ENCODE measurements at regions not wholly inside any gene's neighbourhood (a gene's known extent, or its start where the extent isn't known, plus 50 kb on each side); places are given as distances from the start of the nearest gene placed in this dataset.

DNA sequence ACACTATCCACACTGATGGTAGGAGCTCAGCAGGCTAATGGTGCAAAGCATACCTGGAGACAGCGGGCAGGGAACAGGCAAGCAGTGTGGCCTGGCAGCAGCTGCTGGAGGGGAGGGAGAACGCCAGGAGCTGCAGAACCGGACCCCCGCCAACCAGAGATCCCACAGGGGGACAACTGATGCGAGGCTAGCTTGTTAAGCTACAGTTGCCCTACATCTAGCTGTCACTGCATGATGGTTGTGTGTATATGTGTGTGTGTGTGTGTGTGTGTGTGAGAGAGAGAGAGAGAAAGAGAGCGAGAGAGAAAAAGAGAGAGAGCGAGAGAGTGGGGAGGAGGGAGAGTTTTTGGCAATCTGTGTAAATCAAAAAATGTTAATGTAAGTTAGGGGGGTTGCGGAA is 69.7 kb upstream of the NHSL1 start:
- Mint-ChIP-seq H3K9me3 (no peaks in the 10 kb centered on the region), H3K4me1 (peaks cover 14% of the 10 kb centered on the region), H3K27ac (no peak overlapping the region), H3K4me3 (no peak overlapping the region), H3K36me3 (no peaks in the 10 kb centered on the region), H3K27me3 (ENCODE audit: low read depth) (no peaks in the 10 kb centered on the region)
- ATAC-seq (no peak), DNase-seq (ENCODE audit: low spot score) (no peak)
- POLR2A ChIA-PET = no interaction called here
- no peak for TF ChIP-seq SOX15 (CRISPR knock-in tag; IDR thresholded peaks at IDR 0.05)
- TF ChIP-seq FOXJ3 (CRISPR knock-in tag; IDR thresholded peaks at IDR 0.05; ENCODE audit: borderline replicate concordance) = no peak
- TF ChIP-seq, protein P1, sequence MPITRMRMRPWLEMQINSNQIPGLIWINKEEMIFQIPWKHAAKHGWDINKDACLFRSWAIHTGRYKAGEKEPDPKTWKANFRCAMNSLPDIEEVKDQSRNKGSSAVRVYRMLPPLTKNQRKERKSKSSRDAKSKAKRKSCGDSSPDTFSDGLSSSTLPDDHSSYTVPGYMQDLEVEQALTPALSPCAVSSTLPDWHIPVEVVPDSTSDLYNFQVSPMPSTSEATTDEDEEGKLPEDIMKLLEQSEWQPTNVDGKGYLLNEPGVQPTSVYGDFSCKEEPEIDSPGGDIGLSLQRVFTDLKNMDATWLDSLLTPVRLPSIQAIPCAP (CRISPR knock-in tag; IDR thresholded peaks at IDR 0.05) = no peak
- no peak for TF ChIP-seq RELA (CRISPR knock-in tag; IDR thresholded peaks at IDR 0.05; ENCODE audit: borderline replicate concordance)
- TF ChIP-seq HMGA2 (CRISPR knock-in tag; IDR thresholded peaks at IDR 0.05) = no peak
- TF ChIP-seq NR3C1 (CRISPR knock-in tag; conservative IDR thresholded peaks at IDR 0.05; ENCODE audit: low read depth) = no peak
- TF ChIP-seq USF1 (CRISPR knock-in tag; IDR thresholded peaks at IDR 0.05) = no peak
- no peak for TF ChIP-seq NR2C2 (CRISPR knock-in tag; IDR thresholded peaks at IDR 0.05)
- TF ChIP-seq JAZF1 (CRISPR knock-in tag; IDR thresholded peaks at IDR 0.05) = no peak
- TF ChIP-seq NFE2L1 (CRISPR knock-in tag; IDR thresholded peaks at IDR 0.05) = no peak
- TF ChIP-seq ZNF121 (CRISPR knock-in tag; IDR thresholded peaks at IDR 0.05) = no peak
- no peak for TF ChIP-seq ZNF423 (CRISPR knock-in tag; IDR thresholded peaks at IDR 0.05)
- TF ChIP-seq USF2 (CRISPR knock-in tag; IDR thresholded peaks at IDR 0.05) = no peak
- TF ChIP-seq ESRRA (CRISPR knock-in tag; IDR thresholded peaks at IDR 0.05; ENCODE audit: borderline replicate concordance) = no peak
- no peak for TF ChIP-seq FOXK1 (CRISPR knock-in tag; IDR thresholded peaks at IDR 0.05)
- CTCF ChIA-PET = no interaction called here

DNA sequence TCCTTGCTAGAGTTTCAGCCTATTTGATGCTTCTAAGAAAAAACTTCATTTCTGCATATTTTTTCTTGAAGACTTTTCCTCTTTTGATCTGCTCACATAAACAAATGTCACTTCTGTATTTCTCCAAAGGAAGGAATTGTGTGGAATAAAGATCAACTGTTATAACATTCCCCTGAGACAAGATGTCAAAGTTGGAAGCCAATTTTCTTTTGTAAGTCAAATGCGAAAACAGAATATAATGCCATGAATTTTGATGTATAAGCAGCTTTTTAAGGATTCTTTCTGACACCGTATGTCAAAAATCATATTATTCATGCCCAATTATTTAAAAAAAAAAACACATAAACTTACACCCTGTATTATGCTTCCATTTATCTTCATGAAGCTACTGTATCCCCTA is 70.3 kb upstream of the NHSL1 start:
- TF ChIP-seq, protein P1 (CRISPR knock-in tag; IDR thresholded peaks at IDR 0.05) = no peak
- TF ChIP-seq USF1 (CRISPR knock-in tag; IDR thresholded peaks at IDR 0.05) (no peak), TEAD4 (CRISPR knock-in tag; IDR thresholded peaks at IDR 0.05) (no peak), JUN (CRISPR knock-in tag; IDR thresholded peaks at IDR 0.05) (no peak), ZNF671 (CRISPR knock-in tag; IDR thresholded peaks at IDR 0.05) (no peak)
- TF ChIP-seq, protein P2, sequence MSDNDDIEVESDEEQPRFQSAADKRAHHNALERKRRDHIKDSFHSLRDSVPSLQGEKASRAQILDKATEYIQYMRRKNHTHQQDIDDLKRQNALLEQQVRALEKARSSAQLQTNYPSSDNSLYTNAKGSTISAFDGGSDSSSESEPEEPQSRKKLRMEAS (CRISPR knock-in tag; IDR thresholded peaks at IDR 0.05) = no peak
- CTCF ChIA-PET = no interaction called here
- Mint-ChIP-seq H3K27me3 (ENCODE audit: low read depth) (no peaks in the 10 kb centered on the region), H3K36me3 (no peaks in the 10 kb centered on the region), H3K4me3 (no peak overlapping the region), H3K27ac (no peak overlapping the region), H3K4me1 (peaks cover 14% of the 10 kb centered on the region), H3K9me3 (no peaks in the 10 kb centered on the region)
- POLR2A ChIA-PET = no interaction called here
- ATAC-seq (no peak), DNase-seq (ENCODE audit: low spot score) (no peak)

- no peak for ATAC-seq
- DNase-seq (ENCODE audit: low spot score) = no peak
- TF ChIP-seq, protein P3, sequence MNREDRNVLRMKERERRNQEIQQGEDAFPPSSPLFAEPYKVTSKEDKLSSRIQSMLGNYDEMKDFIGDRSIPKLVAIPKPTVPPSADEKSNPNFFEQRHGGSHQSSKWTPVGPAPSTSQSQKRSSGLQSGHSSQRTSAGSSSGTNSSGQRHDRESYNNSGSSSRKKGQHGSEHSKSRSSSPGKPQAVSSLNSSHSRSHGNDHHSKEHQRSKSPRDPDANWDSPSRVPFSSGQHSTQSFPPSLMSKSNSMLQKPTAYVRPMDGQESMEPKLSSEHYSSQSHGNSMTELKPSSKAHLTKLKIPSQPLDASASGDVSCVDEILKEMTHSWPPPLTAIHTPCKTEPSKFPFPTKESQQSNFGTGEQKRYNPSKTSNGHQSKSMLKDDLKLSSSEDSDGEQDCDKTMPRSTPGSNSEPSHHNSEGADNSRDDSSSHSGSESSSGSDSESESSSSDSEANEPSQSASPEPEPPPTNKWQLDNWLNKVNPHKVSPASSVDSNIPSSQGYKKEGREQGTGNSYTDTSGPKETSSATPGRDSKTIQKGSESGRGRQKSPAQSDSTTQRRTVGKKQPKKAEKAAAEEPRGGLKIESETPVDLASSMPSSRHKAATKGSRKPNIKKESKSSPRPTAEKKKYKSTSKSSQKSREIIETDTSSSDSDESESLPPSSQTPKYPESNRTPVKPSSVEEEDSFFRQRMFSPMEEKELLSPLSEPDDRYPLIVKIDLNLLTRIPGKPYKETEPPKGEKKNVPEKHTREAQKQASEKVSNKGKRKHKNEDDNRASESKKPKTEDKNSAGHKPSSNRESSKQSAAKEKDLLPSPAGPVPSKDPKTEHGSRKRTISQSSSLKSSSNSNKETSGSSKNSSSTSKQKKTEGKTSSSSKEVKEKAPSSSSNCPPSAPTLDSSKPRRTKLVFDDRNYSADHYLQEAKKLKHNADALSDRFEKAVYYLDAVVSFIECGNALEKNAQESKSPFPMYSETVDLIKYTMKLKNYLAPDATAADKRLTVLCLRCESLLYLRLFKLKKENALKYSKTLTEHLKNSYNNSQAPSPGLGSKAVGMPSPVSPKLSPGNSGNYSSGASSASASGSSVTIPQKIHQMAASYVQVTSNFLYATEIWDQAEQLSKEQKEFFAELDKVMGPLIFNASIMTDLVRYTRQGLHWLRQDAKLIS (CRISPR knock-in tag; IDR thresholded peaks at IDR 0.05; ENCODE audit: borderline replicate concordance) = no peak
- TF ChIP-seq, protein P4, sequence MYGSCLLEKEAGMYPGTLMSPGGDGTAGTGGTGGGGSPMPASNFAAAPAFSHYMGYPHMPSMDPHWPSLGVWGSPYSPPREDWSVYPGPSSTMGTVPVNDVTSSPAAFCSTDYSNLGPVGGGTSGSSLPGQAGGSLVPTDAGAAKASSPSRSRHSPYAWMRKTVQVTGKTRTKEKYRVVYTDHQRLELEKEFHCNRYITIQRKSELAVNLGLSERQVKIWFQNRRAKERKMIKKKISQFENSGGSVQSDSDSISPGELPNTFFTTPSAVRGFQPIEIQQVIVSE (CRISPR knock-in tag; IDR thresholded peaks at IDR 0.05; ENCODE audit: borderline replicate concordance) = no peak
- TF ChIP-seq SMAD3 (CRISPR knock-in tag; IDR thresholded peaks at IDR 0.05; ENCODE audit: borderline replicate concordance) = no peak
- no peak for TF ChIP-seq ZNF263 (CRISPR knock-in tag; IDR thresholded peaks at IDR 0.05; ENCODE audit: low read depth)
- TF ChIP-seq SOX15 (CRISPR knock-in tag; IDR thresholded peaks at IDR 0.05) = no peak
- TF ChIP-seq ZNF138 (CRISPR knock-in tag; conservative IDR thresholded peaks at IDR 0.05) = no peak
- TF ChIP-seq MYBL2 (CRISPR knock-in tag; IDR thresholded peaks at IDR 0.05) = no peak
Observed at GRCh38 chr6:138569970-138570724, 70.9 kb upstream of the NHSL1 start.

More at GRCh38 chr6:138569970-138570724, 70.9 kb upstream of the NHSL1 start:
- H3K27ac Mint-ChIP-seq = no peak overlapping the region
- no peaks in the 10 kb centered on the region for H3K36me3 Mint-ChIP-seq
- no peaks in the 10 kb centered on the region for H3K9me3 Mint-ChIP-seq
- POLR2A ChIA-PET = no interaction called here
- H3K4me3 Mint-ChIP-seq = no peak overlapping the region
- no peaks in the 10 kb centered on the region for H3K27me3 Mint-ChIP-seq (ENCODE audit: low read depth)
- peaks cover 14% of the 10 kb centered on the region for H3K4me1 Mint-ChIP-seq
- CTCF ChIA-PET = interaction anchor here (1.4 kb wide), 1 partner anchor 123 kb away, joined by 4 read pairs; no protein-coding TSS in a partner anchor

All from WTC11 (cell line).